NAMALWA (cell line): ENCODE measurements at regions not wholly inside any gene's neighbourhood (a gene's known extent, or its start where the extent isn't known, plus 50 kb on each side); places are given as distances from the start of the nearest gene placed in this dataset.

ENCODE experiments used
- DNase-seq: peaks from one replicate; pipeline ENCODE4 v3.0.0-alpha.2; 2015; ENCODE audit warnings: low spot score

DNA sequence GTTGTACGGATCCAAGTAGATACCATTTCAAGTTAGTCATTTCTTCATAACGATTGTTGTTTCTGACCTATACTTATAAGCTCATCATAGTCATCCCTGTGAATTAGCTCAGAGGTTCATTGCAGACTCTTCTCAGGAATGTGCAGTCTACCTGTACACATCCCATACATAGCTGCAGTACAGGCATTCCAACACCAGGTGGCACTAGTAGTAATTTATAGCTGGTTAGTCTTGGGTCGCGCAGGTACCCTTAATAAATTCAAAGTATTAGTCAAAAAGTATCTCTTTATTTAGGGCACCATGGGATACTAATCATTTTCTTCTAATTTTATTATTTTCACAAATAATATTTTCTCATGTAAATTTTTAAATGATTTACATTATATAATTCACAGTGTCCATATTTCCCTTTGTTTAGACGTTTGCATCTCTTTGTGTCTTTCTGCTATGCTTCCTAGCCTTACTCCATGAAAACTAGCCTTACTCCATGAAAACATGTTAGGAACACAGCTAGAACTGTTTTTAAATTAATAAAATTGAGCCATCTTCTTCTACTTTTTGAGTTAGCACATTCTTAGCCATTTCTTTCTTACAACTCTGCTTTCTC, 128.6 kb upstream of the FAM83B start:
- peak; percentile 76 for DNase-seq

DNA sequence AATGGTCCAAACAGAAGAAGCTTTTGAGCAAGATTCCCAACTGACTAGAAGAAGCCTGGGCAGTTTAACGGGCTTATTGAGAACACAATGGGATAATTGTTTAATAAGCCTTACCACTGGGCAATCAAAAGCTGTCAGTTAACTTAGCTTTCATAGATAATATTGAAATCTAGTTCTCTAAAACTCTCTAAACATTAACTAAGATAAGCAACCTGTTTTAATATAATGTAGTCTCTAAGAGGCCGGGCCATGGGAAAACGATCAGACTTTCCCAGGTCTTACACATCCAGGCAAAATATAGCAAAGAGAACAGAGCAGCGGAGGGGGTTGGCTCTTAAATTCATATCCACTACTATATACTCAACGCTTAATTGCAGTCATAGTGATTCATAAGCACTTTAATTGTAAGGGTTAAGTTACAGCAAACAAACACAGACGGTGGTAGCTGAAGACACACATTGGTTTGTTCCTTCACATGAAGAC, 128.0 kb upstream of the FAM83B start:
- no peak for DNase-seq

DNA sequence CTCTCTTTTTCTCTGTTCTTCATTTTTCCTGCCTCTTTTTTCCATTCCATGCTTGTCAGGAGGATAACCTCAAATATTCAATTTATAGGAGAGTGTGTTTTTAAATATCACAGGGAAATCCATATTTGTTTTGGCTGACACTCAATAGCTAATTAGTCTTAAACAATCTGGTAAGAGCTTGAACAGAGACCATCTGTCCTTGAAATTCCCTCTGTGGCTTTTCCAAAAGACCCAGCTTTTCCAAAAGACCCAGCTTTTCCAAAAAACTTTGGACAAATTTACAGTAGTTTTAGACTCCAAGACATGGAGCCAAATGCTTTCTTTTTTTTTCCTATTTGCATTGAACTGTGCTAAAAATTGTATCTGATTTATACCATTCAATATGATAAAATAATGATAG, 127.4 kb upstream of the FAM83B start:
- DNase-seq, result no peak

DNA sequence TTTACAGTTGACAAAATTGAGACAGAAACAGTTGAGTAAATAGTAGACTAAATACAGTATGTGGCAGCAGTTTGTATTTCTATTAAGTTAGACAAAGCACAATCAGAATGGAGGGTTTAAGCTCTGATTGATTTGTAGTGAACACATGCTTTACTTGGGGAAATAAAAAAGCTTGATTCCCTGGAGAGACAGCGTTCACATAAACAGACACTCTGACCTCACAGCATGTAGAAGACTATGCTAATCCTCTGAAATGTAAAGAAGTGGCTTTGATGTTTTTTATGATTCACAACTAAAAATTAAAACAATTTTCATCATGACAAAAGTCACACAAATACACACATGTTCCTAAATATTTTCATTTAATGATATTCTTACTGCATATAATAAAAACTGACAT, 126.9 kb upstream of the FAM83B start:
- DNase-seq, result no peak

DNA sequence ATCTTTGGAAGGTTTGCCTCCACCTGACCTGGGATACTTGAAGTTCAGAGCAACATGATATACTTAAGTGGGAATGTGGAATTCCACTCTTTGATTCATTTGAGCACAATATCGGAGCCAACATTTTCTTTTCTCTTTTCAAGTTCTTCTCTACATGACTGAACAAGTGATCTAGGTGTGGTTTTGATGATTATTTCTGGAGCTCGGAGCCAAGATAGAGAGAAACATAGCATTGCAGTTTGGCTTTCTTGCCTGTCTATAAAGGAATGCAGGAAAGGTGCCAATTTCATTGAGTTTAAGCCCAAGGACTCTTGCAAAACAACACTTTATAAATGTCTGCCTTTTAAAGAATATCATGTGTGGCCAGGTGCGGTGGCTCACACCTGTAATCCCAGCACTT, 124.2 kb upstream of the FAM83B start:
- no peak for DNase-seq

DNA sequence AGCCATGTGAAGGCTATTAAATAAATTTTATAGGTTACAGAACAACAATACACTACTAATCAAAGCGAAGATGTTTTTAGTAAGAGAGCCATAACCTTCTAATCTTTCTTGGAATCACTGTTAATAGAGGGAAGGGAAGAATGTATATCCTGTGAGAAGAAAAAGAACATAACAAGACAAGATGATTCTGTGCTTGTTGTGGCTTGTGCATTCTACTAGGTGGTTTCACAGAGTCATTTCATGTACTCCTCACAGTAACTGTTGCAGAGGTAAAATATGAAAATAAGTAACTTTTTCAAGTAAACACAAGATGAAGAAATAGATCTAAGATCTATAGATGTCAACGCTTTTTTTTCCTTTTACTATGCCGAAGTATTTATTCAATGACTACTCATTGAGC, 116.9 kb upstream of the FAM83B start:
- no peak for DNase-seq

DNA sequence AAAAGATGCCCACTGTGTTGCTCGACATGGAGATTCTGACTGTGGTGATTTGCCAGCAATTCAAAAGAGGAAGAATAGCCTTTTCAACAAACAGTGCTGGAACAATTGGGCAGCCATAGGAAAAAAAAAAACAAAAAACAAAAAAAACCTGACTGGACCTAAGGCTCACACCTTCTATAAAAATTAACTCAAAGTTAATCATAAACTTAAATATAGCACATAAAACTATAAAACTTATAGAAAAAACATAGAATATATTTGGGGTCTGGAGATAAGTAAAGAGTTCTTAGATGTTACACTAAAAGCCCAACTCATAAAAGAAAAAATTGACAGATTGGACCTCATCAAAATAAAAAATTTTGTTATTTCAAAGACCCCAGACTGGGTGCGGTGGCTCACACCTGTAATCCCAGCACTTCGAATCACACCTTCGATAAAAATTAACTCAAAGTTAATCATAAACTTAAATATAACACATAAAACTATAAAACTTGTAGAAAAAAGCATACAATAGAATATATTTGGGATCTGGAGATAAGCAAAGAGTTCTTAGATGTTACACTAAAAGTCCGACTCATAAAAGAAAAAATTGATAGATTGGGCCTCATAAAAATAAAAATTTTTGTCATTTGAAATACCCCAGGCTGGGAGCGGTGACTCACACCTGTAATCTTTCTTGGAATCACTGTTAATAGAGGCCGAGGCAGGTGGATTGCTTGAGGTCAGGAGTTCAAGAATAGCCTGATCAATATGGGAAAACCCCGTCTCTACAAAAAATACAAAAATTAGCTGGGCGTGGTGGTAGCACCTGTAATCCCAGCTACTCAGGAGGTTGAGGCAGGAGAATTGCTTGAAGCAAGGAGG, 115.6 kb upstream of the FAM83B start:
- DNase-seq, result no peak

DNA sequence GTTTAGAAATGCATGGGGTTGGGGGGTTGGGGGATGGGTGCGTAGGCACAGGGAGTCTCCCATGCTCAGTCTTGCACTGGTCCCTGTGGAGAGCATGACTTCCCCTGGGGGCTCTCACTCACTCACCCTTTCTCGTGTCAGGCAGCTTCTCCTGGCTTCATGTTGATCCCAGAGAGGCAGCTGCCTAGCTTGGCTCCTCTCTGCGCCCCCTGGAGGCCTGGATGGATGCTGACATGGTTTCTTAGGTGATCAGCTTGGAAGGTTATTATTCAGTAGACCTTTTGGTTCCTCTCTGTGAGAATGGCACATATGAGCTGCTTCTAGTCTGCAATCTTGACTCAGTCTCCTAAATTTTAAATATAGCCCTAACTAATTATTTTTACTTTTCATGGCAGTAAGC, 109.3 kb upstream of the FAM83B start:
- DNase-seq, result peak; percentile 52

DNA sequence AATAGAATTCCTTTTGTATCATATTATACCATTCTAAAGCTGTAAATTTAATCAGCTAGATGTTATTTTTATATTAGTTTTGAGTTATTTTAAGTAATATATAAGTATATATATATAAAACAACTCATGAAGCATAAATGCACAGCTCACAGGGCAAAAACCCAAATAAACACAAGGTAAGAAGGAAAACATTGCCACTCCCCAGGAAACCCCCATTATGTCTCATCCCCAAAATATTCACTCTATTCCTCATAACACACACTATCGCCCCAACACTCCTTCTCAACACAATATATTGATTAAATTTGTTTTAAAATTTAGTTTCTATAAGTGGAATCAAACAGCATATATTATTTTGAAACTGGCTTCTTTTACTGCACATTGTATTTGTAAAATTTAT, 98.6 kb upstream of the FAM83B start:
- DNase-seq, result no peak

DNA sequence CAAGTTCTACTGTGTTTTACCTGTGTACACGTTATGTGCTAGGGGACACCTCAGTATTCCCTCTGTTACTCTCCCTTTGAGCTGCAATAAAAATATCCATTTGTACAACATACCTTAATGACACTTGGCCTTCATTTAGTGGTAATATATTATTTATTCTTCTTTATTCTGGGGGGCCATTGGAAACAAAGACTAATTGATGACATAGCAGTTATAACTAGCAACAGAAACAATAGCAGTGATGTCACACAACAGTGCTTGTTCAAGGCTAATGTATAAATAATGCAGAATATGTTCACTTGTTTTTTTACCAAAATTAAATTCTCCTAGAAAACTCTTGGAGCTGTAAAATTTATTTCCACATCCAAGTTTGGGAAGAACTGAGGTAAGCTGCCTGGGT, 92.2 kb upstream of the FAM83B start:
- DNase-seq, result no peak

DNA sequence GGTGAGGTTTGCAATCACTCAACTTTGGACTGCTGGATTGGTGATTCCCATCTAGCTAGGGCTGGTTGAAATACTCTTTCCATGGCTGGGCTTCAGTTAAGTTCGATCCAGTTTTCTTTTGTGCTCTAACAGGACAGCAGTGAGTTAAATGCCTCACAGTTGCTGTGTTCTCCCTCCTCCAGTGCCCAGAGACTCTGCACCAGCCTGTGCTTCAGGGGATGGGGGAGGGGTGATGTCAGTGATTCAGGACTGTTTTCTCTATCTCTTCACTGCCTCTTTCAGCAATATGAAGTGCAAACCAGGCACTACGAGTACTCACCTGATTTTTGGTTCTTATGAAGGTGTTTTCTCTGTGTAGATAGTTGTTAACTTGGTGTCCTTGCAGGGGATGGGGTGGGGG, 88.2 kb upstream of the FAM83B start:
- no peak for DNase-seq

DNA sequence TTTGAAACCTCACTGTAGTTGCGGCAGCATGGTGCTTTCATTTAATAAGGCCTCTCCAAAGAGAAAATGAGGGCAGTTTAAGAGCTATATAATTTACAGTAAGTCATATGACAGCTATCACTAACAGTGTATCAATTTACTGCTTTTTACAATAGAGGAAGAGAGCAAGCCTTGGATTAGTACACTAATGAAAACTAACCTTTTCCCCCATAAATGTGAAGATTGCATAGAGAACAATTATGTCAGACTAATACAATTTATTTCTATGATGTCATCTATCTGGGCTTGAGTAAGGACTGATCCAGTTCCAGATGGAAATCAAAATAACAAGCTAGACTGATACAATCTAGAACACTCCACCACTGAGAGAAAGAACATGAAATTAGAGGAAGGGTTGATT, 78.1 kb upstream of the FAM83B start:
- no peak for DNase-seq

DNA sequence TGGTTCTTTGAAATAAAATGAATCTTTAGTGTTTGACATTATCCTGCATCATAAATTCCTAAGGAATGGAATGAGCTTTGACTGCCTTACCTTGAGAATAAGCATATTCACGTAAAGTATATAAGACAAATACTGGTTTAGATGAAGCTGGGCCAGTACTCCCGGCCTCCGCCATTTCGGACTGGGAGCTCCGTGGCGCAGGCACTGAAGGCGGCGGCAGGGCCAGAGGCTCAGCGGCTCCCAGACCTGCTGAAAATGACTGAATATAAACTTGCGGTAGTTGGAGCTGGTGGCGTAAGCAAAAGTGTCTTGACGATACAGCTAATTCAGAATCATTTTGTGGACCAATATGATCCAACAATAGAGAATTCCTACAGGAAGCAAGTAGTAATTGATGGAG, 76.2 kb upstream of the FAM83B start:
- DNase-seq, result no peak

DNA sequence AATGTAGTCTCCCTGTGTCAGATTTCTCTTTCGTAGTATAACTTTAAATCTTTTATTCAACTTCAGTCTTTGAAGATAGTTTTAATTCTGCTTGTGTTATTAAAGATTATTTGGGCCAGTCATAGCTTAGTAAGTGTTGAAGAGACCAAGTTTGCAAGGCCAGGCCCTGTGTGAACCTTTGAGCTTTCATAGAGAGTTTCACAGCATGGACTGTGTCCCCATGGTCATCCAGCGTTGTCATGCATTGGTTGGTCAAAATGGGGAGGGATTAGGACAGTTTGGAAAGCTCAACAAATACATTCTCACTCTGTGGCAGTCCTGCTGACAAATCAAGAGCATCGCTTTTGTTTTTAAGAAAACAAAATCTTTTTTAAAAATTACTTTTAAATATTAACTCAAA, 74.6 kb upstream of the FAM83B start:
- no peak for DNase-seq

DNA sequence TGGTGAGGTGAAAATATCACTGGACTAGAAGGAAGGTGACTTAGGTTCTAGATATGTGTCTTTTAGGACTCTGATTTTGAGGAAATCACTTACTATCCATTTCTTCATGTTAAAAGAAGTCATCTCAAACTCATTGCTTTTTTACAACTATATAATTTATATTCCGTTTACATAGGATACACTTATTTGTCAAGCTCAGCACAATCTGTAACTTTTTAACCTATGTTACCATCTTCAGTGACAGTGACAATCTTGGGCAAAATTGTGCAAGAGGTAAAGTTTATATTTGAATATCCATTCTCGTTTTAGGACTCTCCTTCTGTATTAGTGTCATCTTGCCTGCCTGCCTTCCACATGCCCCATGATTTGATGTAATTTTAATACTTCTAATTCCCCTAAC, 74.0 kb upstream of the FAM83B start:
- DNase-seq, result no peak

DNA sequence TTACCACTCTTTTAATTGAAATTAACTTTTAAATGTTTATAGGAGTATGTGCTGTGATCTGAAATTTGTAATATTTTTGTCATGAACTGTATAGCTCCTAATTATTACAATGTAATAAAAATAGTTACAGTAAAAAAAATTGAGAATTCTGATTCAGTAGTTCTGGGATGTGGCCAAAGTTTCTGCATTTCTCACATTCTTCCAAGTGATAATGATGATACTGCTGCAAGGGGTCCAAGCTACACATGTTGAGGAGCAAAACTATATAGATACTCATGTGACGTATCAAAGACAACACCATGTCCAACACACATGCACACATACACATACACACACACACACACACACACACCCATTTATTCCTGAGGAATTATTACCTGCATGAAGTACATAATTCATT, 71.0 kb upstream of the FAM83B start:
- DNase-seq, result no peak

DNA sequence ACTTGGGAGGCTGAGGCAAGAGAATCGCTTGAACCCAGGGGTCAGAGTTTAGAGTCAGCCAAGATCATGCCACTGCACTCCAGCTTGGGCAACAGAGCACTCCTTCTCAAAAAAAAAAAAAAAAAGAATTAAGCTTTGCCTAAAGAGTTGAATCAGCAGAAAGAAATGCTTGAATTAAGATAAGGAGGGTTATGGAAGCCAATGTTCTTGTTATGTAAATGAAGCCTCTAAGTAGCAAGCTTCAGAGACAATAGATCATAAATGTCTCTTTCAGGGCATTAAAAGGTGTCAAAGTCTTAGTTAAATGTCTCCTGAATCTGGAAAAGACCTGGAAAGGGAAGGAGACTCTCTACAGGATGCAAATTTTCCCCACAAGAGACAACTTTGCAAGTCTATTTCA, 69.7 kb upstream of the FAM83B start:
- no peak for DNase-seq

DNA sequence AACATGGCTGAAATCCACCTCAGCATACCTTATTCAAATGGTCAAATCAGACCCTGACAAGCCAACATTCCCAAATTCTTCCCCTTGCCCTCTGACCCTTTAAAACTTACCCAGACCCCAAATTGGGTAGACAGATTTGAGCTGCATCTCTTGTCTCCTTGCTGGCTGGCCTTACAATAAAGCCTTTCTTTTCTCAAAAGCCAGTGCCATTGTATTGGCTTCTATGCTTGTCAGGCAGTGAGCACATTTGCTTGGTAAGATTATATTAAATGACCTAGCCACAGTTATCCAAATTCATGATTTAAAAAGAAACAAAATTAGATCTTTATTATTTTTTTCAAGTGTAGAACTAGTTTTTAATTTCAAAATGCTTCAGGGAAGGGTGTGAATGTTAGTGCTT, 67.8 kb upstream of the FAM83B start:
- DNase-seq, result no peak

DNA sequence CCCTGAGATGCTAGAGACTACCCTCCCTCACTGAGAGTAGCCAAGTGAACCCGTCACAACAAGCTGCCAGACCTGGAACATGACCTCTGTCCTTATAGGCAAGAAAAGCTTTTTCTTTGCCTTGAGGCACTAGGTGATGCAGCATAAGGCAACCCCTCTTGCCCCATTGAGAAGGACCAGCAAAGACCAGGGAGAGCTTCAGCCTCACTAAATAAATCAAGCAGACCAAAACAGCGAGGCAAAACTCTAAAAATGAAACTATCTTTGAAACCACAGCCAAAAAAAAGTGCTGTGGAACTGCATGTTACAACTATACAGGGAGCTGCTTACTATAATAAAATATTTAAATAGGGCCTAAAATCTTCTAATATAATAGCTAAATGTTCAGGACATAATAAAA, 62.6 kb upstream of the FAM83B start:
- no peak for DNase-seq

DNA sequence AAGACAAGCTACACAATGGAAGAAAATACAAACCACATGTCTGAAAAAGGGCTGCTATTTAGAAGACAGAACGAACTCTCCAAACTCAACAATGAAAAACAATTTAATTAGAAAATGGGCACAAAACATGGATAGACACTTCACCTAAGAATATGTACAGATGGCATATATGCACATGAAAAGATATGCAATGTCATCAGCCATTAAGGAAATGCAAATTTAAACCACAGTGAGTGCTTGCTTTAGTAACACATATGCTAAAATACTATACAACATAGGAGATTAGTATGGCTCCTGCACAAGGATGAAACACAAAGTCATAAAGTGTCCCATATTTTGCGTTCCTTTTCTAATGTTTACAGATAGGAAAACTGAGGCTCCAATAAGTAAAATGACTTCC, 60.4 kb upstream of the FAM83B start:
- no peak for DNase-seq

DNA sequence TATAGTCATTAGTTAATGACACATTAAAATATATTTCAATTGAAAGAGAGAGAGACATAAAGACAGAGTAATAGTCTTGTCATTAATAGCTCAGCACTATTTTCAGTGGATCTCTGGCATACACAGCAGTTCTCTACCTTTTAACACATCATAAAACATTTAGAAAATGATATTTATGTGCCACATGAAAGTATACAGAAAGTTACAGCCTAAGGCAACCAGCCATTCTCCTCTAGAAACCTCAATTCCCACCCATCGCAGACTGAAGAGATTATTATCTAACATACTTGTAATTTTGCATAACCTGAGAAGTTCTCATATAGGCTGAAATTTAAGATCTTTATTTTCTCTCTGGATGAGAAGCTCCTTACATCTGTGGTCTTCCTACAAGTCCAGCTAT, 58.7 kb upstream of the FAM83B start:
- no peak for DNase-seq
